ENCODE measurements at regions not wholly inside any gene's neighbourhood (a gene's known extent, or its start where the extent isn't known, plus 50 kb on each side); places are given as distances from the start of the nearest gene placed in this dataset.
"Not testable (repeated sequence)": the region's sequence is repeated elsewhere in the genome, so short reads cannot be mapped to it uniquely, and the experiment has no call there.

- TF ChIP-seq ZNF37A (tag by site-specific recombination; IDR thresholded peaks at IDR 0.05) (no peak), ZNF626 (tag by site-specific recombination; IDR thresholded peaks at IDR 0.05) (no peak), SCRT2 (tag by site-specific recombination; IDR thresholded peaks at IDR 0.05) (no peak), PRDM2 (tag by site-specific recombination; IDR thresholded peaks at IDR 0.05; ENCODE audit: borderline replicate concordance) (no peak), ZNF121 (tag by site-specific recombination; IDR thresholded peaks at IDR 0.05) (no peak)
- ChIA-PET POLR2A (no interaction called here), CTCF (no interaction called here)
- no peaks in the 10 kb centered on the region for H3K9me3 ChIP-seq (ENCODE audit: control insufficient read depth, insufficient read depth, low read depth, low read length)
- H3K4me1 ChIP-seq (ENCODE audit: control insufficient read depth, insufficient read depth, low read length) = no peaks in the 10 kb centered on the region
- H3K36me3 ChIP-seq (ENCODE audit: control insufficient read depth in 2 of 2, insufficient read depth in 1 of 2, low read length in 2 of 2) = no peaks in the 10 kb centered on the region
- no peak overlapping the region for H3K4me3 ChIP-seq (ENCODE audit: low read depth, low read length)
- no peak overlapping the region for H3K27ac ChIP-seq (ENCODE audit: extremely low read depth, low read depth, low read length)
Measured at GRCh38 chr12:87427770-87428169, 601.4 kb downstream of the C12orf50 start.

GRCh38 chr12:87425942-87426554 lies 603.2 kb downstream of the C12orf50 start:
- Histone ChIP-seq H3K36me3 (ENCODE audit: control insufficient read depth in 2 of 2, insufficient read depth in 1 of 2, low read length in 2 of 2) (no peaks in the 10 kb centered on the region), H3K9me3 (ENCODE audit: control insufficient read depth, insufficient read depth, low read depth, low read length) (no peaks in the 10 kb centered on the region), H3K4me3 (ENCODE audit: low read depth, low read length) (no peak overlapping the region), H3K4me1 (ENCODE audit: control insufficient read depth, insufficient read depth, low read length) (no peaks in the 10 kb centered on the region), H3K27ac (ENCODE audit: extremely low read depth, low read depth, low read length) (no peak overlapping the region)
- CTCF ChIA-PET = no interaction called here
- TF ChIP-seq ZNF488 (tag by site-specific recombination; IDR thresholded peaks at IDR 0.05) (no peak), SETDB1 (IDR thresholded peaks at IDR 0.05; ENCODE audit: insufficient read length, low read length) (peak; percentile 91)
- POLR2A ChIA-PET = no interaction called here

GRCh38 chr12:87421233-87421632 lies 608.0 kb downstream of the C12orf50 start:
- H3K4me1 ChIP-seq (ENCODE audit: control insufficient read depth, insufficient read depth, low read length); POLR2A ChIA-PET; H3K27ac ChIP-seq (ENCODE audit: extremely low read depth, low read depth, low read length); H3K9me3 ChIP-seq (ENCODE audit: control insufficient read depth, insufficient read depth, low read depth, low read length); H3K36me3 ChIP-seq (ENCODE audit: control insufficient read depth in 2 of 2, insufficient read depth in 1 of 2, low read length in 2 of 2); CTCF ChIA-PET; H3K4me3 ChIP-seq (ENCODE audit: low read depth, low read length): not testable (repeated sequence)

- Histone ChIP-seq H3K27ac (ENCODE audit: extremely low read depth, low read depth, low read length) (no peak overlapping the region), H3K36me3 (ENCODE audit: control insufficient read depth in 2 of 2, insufficient read depth in 1 of 2, low read length in 2 of 2) (no peaks in the 10 kb centered on the region), H3K9me3 (ENCODE audit: control insufficient read depth, insufficient read depth, low read depth, low read length) (no peaks in the 10 kb centered on the region), H3K4me1 (ENCODE audit: control insufficient read depth, insufficient read depth, low read length) (no peaks in the 10 kb centered on the region), H3K4me3 (ENCODE audit: low read depth, low read length) (no peak overlapping the region)
- POLR2A ChIA-PET = no interaction called here
- CTCF ChIA-PET = no interaction called here
- no peak for TF ChIP-seq ZNF19 (tag by site-specific recombination; IDR thresholded peaks at IDR 0.05; ENCODE audit: low read depth)
- TF ChIP-seq ZNF426 (tag by site-specific recombination; IDR thresholded peaks at IDR 0.05) = no peak
- no peak for TF ChIP-seq ZNF776 (tag by site-specific recombination; IDR thresholded peaks at IDR 0.05; ENCODE audit: borderline replicate concordance)
- no peak for TF ChIP-seq ZSCAN23 (tag by site-specific recombination; IDR thresholded peaks at IDR 0.05)
- TF ChIP-seq GFI1B (tag by site-specific recombination; IDR thresholded peaks at IDR 0.05) = no peak
- TF ChIP-seq REST (tag by site-specific recombination; IDR thresholded peaks at IDR 0.05) = no peak
- TF ChIP-seq HOXC10 (CRISPR knock-in tag; IDR thresholded peaks at IDR 0.05) = no peak
- no peak for TF ChIP-seq ZNF791 (tag by site-specific recombination; IDR thresholded peaks at IDR 0.05)
- TF ChIP-seq ZNF837 (tag by site-specific recombination; IDR thresholded peaks at IDR 0.05) = no peak
- TF ChIP-seq ZNF146 (tag by site-specific recombination; IDR thresholded peaks at IDR 0.05) = no peak
- TF ChIP-seq ZNF510 (tag by site-specific recombination; IDR thresholded peaks at IDR 0.05; ENCODE audit: insufficient replicate concordance) = no peak
Measured at GRCh38 chr12:87413784-87414183, 615.4 kb downstream of the C12orf50 start.
